ENCODE measurements at regions not wholly inside any gene's neighbourhood (a gene's known extent, or its start where the extent isn't known, plus 50 kb on each side); places are given as distances from the start of the nearest gene placed in this dataset.
A peak's percentile ranks its signal among the peaks of the same experiment; 100 is the strongest.

GRCh38 chr14:58713677-58714076, 75.9 kb downstream of the DACT1 start:
- Mint-ChIP-seq H3K27me3 (ENCODE audit: low read depth) (no peaks in the 10 kb centered on the region), H3K4me3 (no peak overlapping the region), H3K27ac (peak overlapping the region; percentile 43 to 86 (median 66)), H3K9me3 (no peaks in the 10 kb centered on the region), H3K36me3 (ENCODE audit: low read depth) (no peaks in the 10 kb centered on the region), H3K4me1 (peaks cover 62% of the 10 kb centered on the region)
- no peak for TF ChIP-seq CTCF (IDR thresholded peaks at IDR 0.05; ENCODE audit: unreplicated experiment in 3 of 3)

- no peaks in the 10 kb centered on the region for H3K9me3 Mint-ChIP-seq
- no peaks in the 10 kb centered on the region for H3K36me3 Mint-ChIP-seq (ENCODE audit: low read depth)
- TF ChIP-seq CTCF (IDR thresholded peaks at IDR 0.05; ENCODE audit: unreplicated experiment in 3 of 3) = no peak
- no peak overlapping the region for H3K4me3 Mint-ChIP-seq
- no peaks in the 10 kb centered on the region for H3K27me3 Mint-ChIP-seq (ENCODE audit: low read depth)
- peak overlapping the region; percentile 46 to 90 (median 84) for H3K27ac Mint-ChIP-seq
- peaks cover 63% of the 10 kb centered on the region for H3K4me1 Mint-ChIP-seq
These were observed 78.9 kb downstream of the DACT1 start for GRCh38 chr14:58716706-58717105.

DNA sequence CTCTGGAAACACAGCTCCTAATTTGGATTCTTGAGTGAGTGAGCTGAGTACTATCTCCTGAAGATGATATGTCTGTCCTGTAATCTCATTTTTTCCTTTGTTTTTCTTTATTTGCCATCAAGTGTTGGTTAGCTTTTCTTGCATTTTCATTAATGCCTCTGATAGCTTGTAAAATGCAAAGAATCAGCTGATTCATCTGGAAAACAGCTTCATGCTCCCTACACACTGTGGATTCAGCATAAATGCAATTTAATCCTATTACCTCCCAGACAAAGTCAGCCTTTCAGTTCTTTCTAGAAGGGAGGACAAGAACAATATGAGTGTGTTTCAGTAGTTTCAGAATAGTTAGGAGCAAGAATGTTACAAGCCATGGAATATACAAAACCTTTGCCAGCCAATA, 79.4 kb downstream of the DACT1 start:
- peak overlapping the region; percentile 78 to 96 (median 90) for H3K27ac Mint-ChIP-seq
- peaks cover 66% of the 10 kb centered on the region for H3K4me1 Mint-ChIP-seq
- H3K27me3 Mint-ChIP-seq (ENCODE audit: low read depth) = no peaks in the 10 kb centered on the region
- no peaks in the 10 kb centered on the region for H3K9me3 Mint-ChIP-seq
- TF ChIP-seq CTCF (IDR thresholded peaks at IDR 0.05; ENCODE audit: unreplicated experiment in 3 of 3) = no peak
- H3K36me3 Mint-ChIP-seq (ENCODE audit: low read depth) = no peaks in the 10 kb centered on the region
- H3K4me3 Mint-ChIP-seq = peak overlapping the region in 1 of 3 experiments; percentile 48

DNA sequence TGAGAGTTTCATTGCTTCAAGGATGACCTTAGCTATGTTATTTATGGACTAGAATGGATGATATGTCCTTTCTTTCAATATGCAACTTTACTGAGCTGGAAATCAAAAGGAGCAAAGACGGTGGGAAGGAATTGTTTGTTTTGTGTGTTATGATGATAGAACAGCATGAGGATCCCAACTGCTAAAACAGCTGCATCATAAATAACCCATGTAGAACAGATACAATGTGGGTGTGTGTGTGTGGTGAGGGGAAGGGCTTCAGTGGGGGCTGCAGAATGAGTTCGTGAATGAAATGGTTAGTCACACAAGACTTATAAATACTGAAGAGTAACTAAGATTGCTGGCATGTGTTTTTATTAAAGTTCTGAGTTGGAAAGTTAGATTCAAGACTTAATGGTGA, 80.1 kb downstream of the DACT1 start:
- no peak for TF ChIP-seq CTCF (IDR thresholded peaks at IDR 0.05; ENCODE audit: unreplicated experiment in 3 of 3)
- peak overlapping the region; percentile 78 to 96 (median 90) for H3K27ac Mint-ChIP-seq
- no peaks in the 10 kb centered on the region for H3K9me3 Mint-ChIP-seq
- no peaks in the 10 kb centered on the region for H3K27me3 Mint-ChIP-seq (ENCODE audit: low read depth)
- H3K4me3 Mint-ChIP-seq = peak overlapping the region in 2 of 3 experiments; percentile 20 to 21
- peaks cover 66% of the 10 kb centered on the region for H3K4me1 Mint-ChIP-seq
- no peaks in the 10 kb centered on the region for H3K36me3 Mint-ChIP-seq (ENCODE audit: low read depth)

- no peak for TF ChIP-seq CTCF (IDR thresholded peaks at IDR 0.05; ENCODE audit: unreplicated experiment in 3 of 3)
- peaks cover 67% of the 10 kb centered on the region for H3K4me1 Mint-ChIP-seq
- H3K4me3 Mint-ChIP-seq = peak overlapping the region in 1 of 3 experiments; percentile 21
These were observed 80.8 kb downstream of the DACT1 start for GRCh38 chr14:58718226-58719205.

More at GRCh38 chr14:58718226-58719205, 80.8 kb downstream of the DACT1 start:
- Mint-ChIP-seq H3K9me3 (no peaks in the 10 kb centered on the region), H3K27ac (peak overlapping the region; percentile 78 to 96 (median 90)), H3K27me3 (ENCODE audit: low read depth) (no peaks in the 10 kb centered on the region), H3K36me3 (ENCODE audit: low read depth) (no peaks in the 10 kb centered on the region)
